Hepatocyte (in vitro differentiated cells): ENCODE measurements at regions not wholly inside any gene's neighbourhood (a gene's known extent, or its start where the extent isn't known, plus 50 kb on each side); places are given as distances from the start of the nearest gene placed in this dataset.

Source experiments
- DNase-seq: peaks from one replicate; pipeline ENCODE4 v3.0.0-alpha.2; 2016; ENCODE audit warnings: low spot score
- H2AFZ ChIP-seq: fragments of 200-600 bp; sonication (generic); 2 replicates; pipeline ENCODE4 v1.6.0; 2016; ENCODE audit warnings: antibody characterized with exemption, mild to moderate bottlenecking
- H3K27ac ChIP-seq: fragments of 200-600 bp; sonication (generic); 2 replicates; pipeline ENCODE4 v1.5.1; 2016; ENCODE audit warnings: mild to moderate bottlenecking
- H3K27me3 ChIP-seq: fragments of 200-600 bp; sonication (generic); 2 replicates; pipeline ENCODE4 v1.6.1; 2016
- H3K36me3 ChIP-seq: fragments of 200-600 bp; sonication (generic); replicated peaks from 2 replicates; pipeline ENCODE4 v1.5.1; 2016; ENCODE audit warnings: low read depth; ENCODE audit not compliant: insufficient read depth
- H3K4me1 ChIP-seq: fragments of 200-600 bp; sonication (generic); 2 replicates; pipeline ENCODE4 v1.5.1; 2016; ENCODE audit warnings: mild to moderate bottlenecking, moderate library complexity; ENCODE audit not compliant: insufficient read depth
- H3K4me2 ChIP-seq: fragments of 200-600 bp; sonication (generic); 2 replicates; pipeline ENCODE4 v1.6.0; 2016
- H3K4me3 ChIP-seq: fragments of 200-600 bp; sonication (generic); 2 replicates; pipeline ENCODE4 v1.5.1; 2016; ENCODE audit warnings: mild to moderate bottlenecking
- H3K79me2 ChIP-seq: fragments of 200-600 bp; sonication (generic); 2 replicates; pipeline ENCODE4 v1.6.0; 2017; ENCODE audit warnings: mild to moderate bottlenecking
- H3K9me2 ChIP-seq: fragments of 200-600 bp; sonication (generic); replicated peaks from 2 replicates; pipeline ENCODE4 v1.6.0; 2017; ENCODE audit warnings: mild to moderate bottlenecking; ENCODE audit not compliant: insufficient read depth
- H3K9me3 ChIP-seq: fragments of 200-600 bp; sonication (generic); 2 replicates; pipeline ENCODE4 v1.5.1; 2016; ENCODE audit warnings: low read depth, mild to moderate bottlenecking
- H4K20me1 ChIP-seq: fragments of 200-600 bp; sonication (generic); 2 replicates; pipeline ENCODE4 v1.6.0; 2016; ENCODE audit warnings: mild to moderate bottlenecking; ENCODE audit not compliant: insufficient read depth, poor library complexity, severe bottlenecking
- EZH2 ChIP-seq: fragments of 200-600 bp; sonication (generic); IDR thresholded peaks from 2 replicates; pipeline ENCODE4 v1.6.1; 2016; ENCODE audit warnings: antibody characterized with exemption, mild to moderate bottlenecking, borderline replicate concordance
- EZH2phosphoT487 ChIP-seq: fragments of 200-600 bp; sonication (generic); IDR thresholded peaks from one replicate; pipeline ENCODE4 v1.6.1; 2018; ENCODE audit warnings: antibody characterized with exemption, mild to moderate bottlenecking, low read depth, moderate library complexity; ENCODE audit not compliant: unreplicated experiment, severe bottlenecking
- WGBS: methylation state at CpG from one replicate; pipeline ENCODE4 v1.1.6; 2016; ENCODE audit warnings: low lambda C conversion rate; ENCODE audit errors: missing lambda C conversion rate; 5-methylcytosine and 5-hydroxymethylcytosine counted together
- TF ChIP-seq, protein P1 (sequence below): fragments of 200-600 bp; sonication (generic); IDR thresholded peaks from 2 replicates; pipeline ENCODE4 v1.5.1; 2016; ENCODE audit warnings: antibody characterized with exemption, mild to moderate bottlenecking; ENCODE audit not compliant: poor library complexity

DNA sequence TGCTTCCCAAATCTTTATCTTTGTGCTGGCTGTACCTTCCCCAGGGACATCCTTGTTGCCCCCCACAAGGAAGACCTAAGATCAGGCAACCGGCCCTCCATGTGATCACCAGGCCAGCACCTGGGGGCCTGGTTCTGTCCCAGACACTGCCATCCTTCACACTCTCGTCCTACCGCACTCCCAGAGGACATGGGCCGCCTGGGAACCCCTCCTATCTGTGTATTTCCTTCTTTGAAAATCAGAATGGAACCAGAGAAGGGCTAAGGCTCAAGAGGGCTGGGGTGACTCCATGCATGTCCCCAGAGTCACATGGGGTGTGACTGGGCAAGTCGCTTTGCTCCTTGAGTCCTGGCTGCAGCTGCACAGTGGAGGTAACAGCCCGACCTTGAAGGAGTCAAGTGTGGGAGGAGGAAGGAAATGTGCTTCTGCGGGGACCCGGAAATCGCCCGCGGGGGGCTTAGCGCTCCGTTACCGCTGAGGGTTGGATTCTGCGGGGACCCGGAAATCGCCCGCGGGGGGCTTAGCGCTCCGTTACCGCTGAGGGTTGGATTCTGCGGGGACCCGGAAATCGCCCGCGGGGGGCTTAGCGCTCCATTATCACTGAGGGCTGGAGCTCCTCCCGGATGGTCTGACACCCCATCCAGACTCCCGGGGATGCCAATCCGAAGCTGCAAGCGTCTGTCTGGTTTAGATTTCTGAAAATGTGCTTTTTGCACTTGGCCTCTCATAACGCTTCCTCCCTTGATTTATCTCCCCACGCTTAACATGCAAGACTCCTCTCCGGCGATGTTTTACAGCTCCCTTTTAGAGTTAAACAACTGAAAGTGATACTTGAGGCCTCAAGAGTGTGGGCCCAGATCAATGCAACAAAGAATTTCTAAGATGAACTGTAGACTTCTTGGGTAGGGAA lies 278.9 kb downstream of the NPHP4 start:
- Histone ChIP-seq H3K36me3 (no peaks in the 10 kb centered on the region), H3K4me1 (no peaks in the 10 kb centered on the region), H3K4me3 (no peak overlapping the region), H3K9me3 (no peaks in the 10 kb centered on the region), H3K79me2 (no peaks in the 10 kb centered on the region), H3K27ac (no peak overlapping the region), H2AFZ (no peak overlapping the region), H3K27me3 (no peaks in the 10 kb centered on the region), H3K4me2 (no peak overlapping the region), H3K9me2 (no peaks in the 10 kb centered on the region), H4K20me1 (no peaks in the 10 kb centered on the region)
- 92% methylated on average over 24 of the region's 36 CpGs for WGBS
- no peak for DNase-seq
- TF ChIP-seq, protein P1, sequence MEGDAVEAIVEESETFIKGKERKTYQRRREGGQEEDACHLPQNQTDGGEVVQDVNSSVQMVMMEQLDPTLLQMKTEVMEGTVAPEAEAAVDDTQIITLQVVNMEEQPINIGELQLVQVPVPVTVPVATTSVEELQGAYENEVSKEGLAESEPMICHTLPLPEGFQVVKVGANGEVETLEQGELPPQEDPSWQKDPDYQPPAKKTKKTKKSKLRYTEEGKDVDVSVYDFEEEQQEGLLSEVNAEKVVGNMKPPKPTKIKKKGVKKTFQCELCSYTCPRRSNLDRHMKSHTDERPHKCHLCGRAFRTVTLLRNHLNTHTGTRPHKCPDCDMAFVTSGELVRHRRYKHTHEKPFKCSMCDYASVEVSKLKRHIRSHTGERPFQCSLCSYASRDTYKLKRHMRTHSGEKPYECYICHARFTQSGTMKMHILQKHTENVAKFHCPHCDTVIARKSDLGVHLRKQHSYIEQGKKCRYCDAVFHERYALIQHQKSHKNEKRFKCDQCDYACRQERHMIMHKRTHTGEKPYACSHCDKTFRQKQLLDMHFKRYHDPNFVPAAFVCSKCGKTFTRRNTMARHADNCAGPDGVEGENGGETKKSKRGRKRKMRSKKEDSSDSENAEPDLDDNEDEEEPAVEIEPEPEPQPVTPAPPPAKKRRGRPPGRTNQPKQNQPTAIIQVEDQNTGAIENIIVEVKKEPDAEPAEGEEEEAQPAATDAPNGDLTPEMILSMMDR: no peak
- no peak for TF ChIP-seq EZH2phosphoT487
- no peak for TF ChIP-seq EZH2

DNA sequence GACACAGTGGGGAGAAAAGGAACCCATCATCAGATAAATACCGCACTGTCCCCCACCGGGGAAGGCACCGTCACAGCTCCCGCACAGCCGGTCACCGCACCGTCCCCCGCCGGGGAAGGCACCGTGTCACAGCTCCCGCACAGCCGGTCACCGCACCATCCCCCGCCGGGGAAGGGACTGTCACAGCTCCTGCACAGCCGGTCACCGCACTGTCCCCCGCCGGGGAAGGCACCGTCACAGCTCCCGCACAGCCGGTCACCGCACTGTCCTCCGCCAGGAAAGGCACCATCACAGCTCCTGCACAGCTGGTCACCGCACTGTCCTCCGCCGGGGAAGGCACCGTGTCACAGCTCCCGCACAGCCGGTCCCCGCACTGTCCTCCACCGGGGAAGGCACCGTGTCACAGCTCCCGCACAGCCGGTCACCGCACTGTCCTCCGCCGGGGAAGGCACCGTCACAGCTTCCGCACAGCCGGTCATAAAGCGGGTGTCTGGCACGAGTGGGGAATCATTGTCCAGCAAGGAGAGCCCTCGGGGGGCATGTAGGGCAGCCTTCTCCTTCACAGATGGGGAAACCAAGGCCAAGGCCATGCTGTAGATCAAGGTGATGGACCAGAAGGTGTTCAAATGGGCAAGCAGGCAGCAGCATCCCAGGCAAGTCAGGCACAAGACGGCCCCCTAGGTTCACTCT lies 280.1 kb downstream of the NPHP4 start:
- H3K79me2 ChIP-seq: no peaks in the 10 kb centered on the region
- no peaks in the 10 kb centered on the region for H4K20me1 ChIP-seq
- 93% methylated on average over 28 of the region's 45 CpGs for WGBS

DNA sequence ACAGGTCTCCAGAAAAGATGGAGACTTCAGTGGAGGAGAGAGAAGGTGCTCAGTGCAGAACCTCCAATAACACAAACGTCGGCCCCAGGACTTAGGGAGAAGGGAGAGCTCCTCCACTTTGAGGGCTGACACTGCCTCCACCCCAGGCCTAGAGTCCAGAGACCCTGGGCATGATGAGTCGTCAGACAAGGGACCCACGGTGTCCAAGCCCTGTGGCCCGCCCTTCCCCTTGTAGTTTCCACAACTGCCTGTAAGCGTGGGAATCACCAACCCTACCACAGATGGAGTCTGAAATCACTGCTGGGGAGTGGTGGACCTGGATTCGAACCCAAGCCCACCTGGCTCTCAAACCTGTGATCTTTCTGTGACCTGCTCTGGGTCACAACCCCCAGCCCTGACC lies 281.1 kb downstream of the NPHP4 start:
- DNase-seq: no peak
- H4K20me1 ChIP-seq: no peaks in the 10 kb centered on the region
- H2AFZ ChIP-seq: no peak overlapping the region
- no peaks in the 10 kb centered on the region for H3K9me3 ChIP-seq
- no peak overlapping the region for H3K4me3 ChIP-seq
- H3K36me3 ChIP-seq: no peaks in the 10 kb centered on the region
- TF ChIP-seq EZH2phosphoT487: no peak
- TF ChIP-seq EZH2: no peak
- TF ChIP-seq, protein P1: no peak
- H3K4me1 ChIP-seq: no peaks in the 10 kb centered on the region
- no peak overlapping the region for H3K27ac ChIP-seq
- H3K9me2 ChIP-seq: no peaks in the 10 kb centered on the region
- H3K4me2 ChIP-seq: no peak overlapping the region
- 87% methylated on average over 7 of the region's 7 CpGs for WGBS
- no peaks in the 10 kb centered on the region for H3K27me3 ChIP-seq
- no peaks in the 10 kb centered on the region for H3K79me2 ChIP-seq

More for the DNA sequence above, 280.1 kb downstream of the NPHP4 start:
- Histone ChIP-seq H3K4me3 (no peak overlapping the region), H3K9me3 (no peaks in the 10 kb centered on the region), H3K36me3 (no peaks in the 10 kb centered on the region), H3K27ac (no peak overlapping the region), H3K4me1 (no peaks in the 10 kb centered on the region), H3K27me3 (no peaks in the 10 kb centered on the region), H3K9me2 (no peaks in the 10 kb centered on the region), H2AFZ (no peak overlapping the region), H3K4me2 (no peak overlapping the region)
- DNase-seq: no peak
- TF ChIP-seq EZH2phosphoT487 (no peak), EZH2 (no peak)

DNA sequence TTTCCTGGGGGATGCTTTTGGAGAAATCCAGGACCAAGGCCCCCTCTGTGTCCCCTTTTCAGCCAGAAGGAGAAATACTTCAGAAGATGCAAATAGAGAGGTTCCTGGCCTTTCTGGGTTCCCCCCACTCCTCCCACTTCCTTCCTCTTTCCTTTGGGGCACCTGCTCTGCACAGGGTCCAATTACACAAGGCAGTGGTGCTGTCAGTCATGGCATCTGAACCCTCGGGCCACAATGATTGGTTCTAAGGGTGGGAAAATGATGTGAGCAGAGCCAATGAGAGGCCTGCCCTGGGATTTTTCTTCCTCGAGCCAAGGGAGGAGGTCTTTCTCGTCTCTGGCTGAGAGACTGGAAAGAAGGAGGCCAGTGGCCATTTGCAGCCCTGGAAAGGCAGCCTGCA lies 282.2 kb downstream of the NPHP4 start:
- Histone ChIP-seq H3K9me2 (no peaks in the 10 kb centered on the region), H3K27me3 (no peaks in the 10 kb centered on the region), H3K36me3 (no peaks in the 10 kb centered on the region), H4K20me1 (no peaks in the 10 kb centered on the region), H3K4me1 (no peaks in the 10 kb centered on the region), H3K27ac (no peak overlapping the region), H3K9me3 (no peaks in the 10 kb centered on the region), H3K4me2 (no peak overlapping the region), H3K79me2 (no peaks in the 10 kb centered on the region), H2AFZ (no peak overlapping the region), H3K4me3 (no peak overlapping the region)
- WGBS: 88% methylated on average over 3 of the region's 3 CpGs
- TF ChIP-seq, protein P1: no peak
- TF ChIP-seq EZH2 (no peak), EZH2phosphoT487 (no peak)
- no peak for DNase-seq
